ENCODE measurements at regions not wholly inside any gene's neighbourhood (a gene's known extent, or its start where the extent isn't known, plus 50 kb on each side); places are given as distances from the start of the nearest gene placed in this dataset.

GRCh38 chr5:2642684-2643345 lies 108.7 kb downstream of the IRX2 start:
- Mint-ChIP-seq H3K9me3 (no peaks in the 10 kb centered on the region), H3K4me3 (no peak overlapping the region), H3K4me1 (ENCODE audit: low read depth in 2 of 2) (no peaks in the 10 kb centered on the region), H3K27ac (no peak overlapping the region), H3K36me3 (ENCODE audit: insufficient read depth) (no peaks in the 10 kb centered on the region), H3K27me3 (no peaks in the 10 kb centered on the region)
- ATAC-seq (replicated peaks) (no peak), DNase-seq (no peak)

DNA sequence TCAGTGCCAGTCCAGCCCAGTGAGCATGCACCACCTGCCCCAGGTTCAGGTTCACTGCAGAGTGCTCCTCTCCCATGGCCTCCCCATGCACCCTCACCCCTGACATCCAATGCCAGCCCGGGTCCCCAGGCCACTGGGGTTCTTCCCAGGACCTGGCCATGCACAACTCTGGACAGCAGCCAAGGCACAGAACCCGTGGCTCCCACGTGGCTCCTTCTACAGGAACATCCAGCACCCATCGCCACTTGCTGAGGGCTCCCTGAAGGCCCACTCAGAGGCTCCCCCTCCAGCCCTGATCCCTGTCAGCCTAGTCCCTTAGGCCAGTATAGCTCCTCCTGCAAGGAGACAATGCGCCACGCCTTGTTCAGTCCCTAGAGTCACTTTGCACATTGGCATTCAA lies 110.8 kb downstream of the IRX2 start:
- Mint-ChIP-seq H3K36me3 (ENCODE audit: insufficient read depth) (no peaks in the 10 kb centered on the region), H3K4me1 (ENCODE audit: low read depth in 2 of 2) (no peaks in the 10 kb centered on the region), H3K27me3 (no peaks in the 10 kb centered on the region), H3K27ac (no peak overlapping the region), H3K9me3 (no peaks in the 10 kb centered on the region), H3K4me3 (no peak overlapping the region)
- ATAC-seq (replicated peaks) (no peak), DNase-seq (no peak)

- no peak for ATAC-seq (replicated peaks)
- H3K36me3 Mint-ChIP-seq (ENCODE audit: insufficient read depth): no peaks in the 10 kb centered on the region
Measured at GRCh38 chr5:2639425-2639824, 112.1 kb downstream of the IRX2 start.

DNA sequence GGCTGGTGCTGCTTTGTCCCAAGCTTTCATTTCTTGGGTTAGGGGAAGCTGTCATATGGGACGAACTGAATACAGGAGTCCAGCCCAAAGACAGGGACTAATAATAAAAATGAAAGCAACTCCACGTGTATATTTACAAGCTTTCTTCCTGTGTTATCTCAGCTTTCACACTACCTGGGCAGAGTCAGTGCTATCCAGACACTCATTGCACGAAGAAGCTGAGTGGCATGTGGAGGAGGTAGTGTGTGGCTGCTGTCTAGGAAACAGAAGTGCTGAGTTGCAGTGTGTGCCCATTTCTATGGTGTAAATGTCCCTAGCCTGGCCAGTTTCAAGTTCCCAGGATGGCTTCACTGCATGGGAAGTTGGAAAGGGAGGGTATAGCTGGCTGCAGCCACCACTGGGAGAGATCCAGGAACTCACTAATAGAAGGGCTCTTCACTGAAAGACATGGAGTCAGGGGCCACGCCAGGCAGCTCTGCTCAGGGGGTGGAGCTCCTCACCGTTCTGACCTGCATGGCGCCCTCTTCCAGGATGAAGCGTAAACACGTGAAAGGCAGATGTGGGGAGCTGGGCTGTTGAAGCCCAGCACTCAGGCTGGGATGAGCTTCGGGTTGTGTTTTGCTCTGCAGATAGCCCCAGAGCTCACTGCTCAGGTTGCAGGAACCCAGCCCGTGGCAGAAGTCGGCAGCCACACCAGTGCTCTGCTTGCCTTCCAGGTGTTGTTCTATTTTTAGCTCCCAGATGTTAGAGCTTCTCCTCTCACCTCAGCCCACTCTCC lies 116.9 kb downstream of the IRX2 start:
- no peak overlapping the region for H3K4me3 Mint-ChIP-seq
- ATAC-seq (replicated peaks): no peak
- H3K27ac Mint-ChIP-seq: no peak overlapping the region
- no peaks in the 10 kb centered on the region for H3K4me1 Mint-ChIP-seq (ENCODE audit: low read depth in 2 of 2)
- no peaks in the 10 kb centered on the region for H3K36me3 Mint-ChIP-seq (ENCODE audit: insufficient read depth)
- no peaks in the 10 kb centered on the region for H3K27me3 Mint-ChIP-seq
- DNase-seq: no peak
- no peaks in the 10 kb centered on the region for H3K9me3 Mint-ChIP-seq

More at GRCh38 chr5:2639425-2639824, 112.1 kb downstream of the IRX2 start:
- DNase-seq: no peak
- no peak overlapping the region for H3K4me3 Mint-ChIP-seq
- H3K27ac Mint-ChIP-seq: no peak overlapping the region
- no peaks in the 10 kb centered on the region for H3K9me3 Mint-ChIP-seq
- H3K27me3 Mint-ChIP-seq: no peaks in the 10 kb centered on the region
- no peaks in the 10 kb centered on the region for H3K4me1 Mint-ChIP-seq (ENCODE audit: low read depth in 2 of 2)

DNA sequence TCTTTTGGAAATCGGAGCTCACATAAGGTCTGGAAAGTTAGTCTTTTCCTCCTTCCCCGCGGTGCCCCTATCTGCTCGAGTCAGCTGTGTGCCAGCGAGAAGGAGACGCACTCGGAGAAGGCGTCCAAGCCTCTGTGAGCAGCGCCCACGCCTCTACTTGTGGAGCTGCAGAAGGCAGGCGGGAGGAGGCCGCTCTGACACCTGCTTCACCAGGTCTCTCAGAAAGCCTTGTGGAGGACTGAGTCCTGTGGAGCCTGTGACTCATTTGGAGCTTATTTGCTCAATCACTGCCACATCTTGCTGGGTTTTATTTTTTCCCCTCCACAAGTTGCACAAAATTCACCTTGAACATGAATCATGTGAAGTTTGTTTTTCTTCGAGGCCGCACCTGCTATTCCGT lies 117.5 kb downstream of the IRX2 start:
- Mint-ChIP-seq H3K36me3 (ENCODE audit: insufficient read depth) (no peaks in the 10 kb centered on the region), H3K27ac (no peak overlapping the region), H3K9me3 (peaks cover 0 to under 1% of the 10 kb centered on the region in 2 donors), H3K27me3 (no peaks in the 10 kb centered on the region), H3K4me3 (no peak overlapping the region), H3K4me1 (ENCODE audit: low read depth in 2 of 2) (no peaks in the 10 kb centered on the region)
- no peak for DNase-seq
- no peak for ATAC-seq (replicated peaks)

DNA sequence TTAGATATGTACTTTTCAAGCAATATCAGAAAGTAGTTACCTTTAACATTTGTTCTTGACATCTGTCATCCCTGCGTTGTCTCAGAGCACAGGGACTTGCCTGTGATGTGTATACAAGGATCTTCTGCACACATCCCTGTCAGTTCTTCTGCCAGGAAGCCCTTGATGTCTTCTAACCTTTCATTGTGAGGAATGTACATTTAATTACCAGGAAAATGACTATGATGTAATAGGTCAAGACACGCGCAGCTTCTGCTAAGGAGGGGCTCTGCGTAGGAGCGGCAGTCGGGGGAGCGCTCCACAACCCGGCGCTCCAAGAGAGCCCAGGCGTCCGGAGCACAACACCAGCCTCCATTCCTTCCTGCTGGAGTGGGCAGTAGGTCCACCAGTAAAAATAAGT lies 119.7 kb downstream of the IRX2 start:
- Mint-ChIP-seq H3K36me3 (ENCODE audit: insufficient read depth) (no peaks in the 10 kb centered on the region), H3K27me3 (no peaks in the 10 kb centered on the region), H3K4me1 (ENCODE audit: low read depth in 2 of 2) (peaks cover 0 to 2% of the 10 kb centered on the region in 2 donors), H3K27ac (no peak overlapping the region), H3K4me3 (no peak overlapping the region), H3K9me3 (peaks cover 6 to 17% of the 10 kb centered on the region in 2 donors)
- ATAC-seq (replicated peaks) (no peak), DNase-seq (no peak)

DNA sequence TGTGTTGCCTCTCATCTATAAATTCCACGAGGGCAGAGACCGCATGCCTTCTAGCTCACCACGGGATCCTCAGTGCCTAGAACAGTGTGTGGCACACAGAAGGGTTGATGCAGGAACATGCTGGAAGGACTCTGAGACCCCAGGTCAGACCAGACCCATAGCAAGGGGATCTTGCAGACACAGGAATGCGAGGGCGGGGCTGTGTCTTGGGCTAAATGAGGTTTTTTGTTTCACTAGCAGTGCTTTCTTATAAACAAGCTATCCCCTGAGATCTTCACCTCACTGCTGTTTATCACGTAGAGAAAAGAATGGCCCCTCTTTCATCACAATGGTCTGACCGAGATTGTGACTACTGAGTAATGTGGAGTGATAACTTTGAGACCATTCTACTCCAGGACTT lies 122.4 kb downstream of the IRX2 start:
- no peaks in the 10 kb centered on the region for H3K36me3 Mint-ChIP-seq (ENCODE audit: insufficient read depth)
- H3K9me3 Mint-ChIP-seq: peaks cover 6 to 19% of the 10 kb centered on the region in 2 donors
- DNase-seq: no peak
- peaks cover 0 to 2% of the 10 kb centered on the region in 2 donors for H3K4me1 Mint-ChIP-seq (ENCODE audit: low read depth in 2 of 2)
- H3K27ac Mint-ChIP-seq: no peak overlapping the region
- no peak for ATAC-seq (replicated peaks)
- H3K4me3 Mint-ChIP-seq: no peak overlapping the region
- no peaks in the 10 kb centered on the region for H3K27me3 Mint-ChIP-seq

GRCh38 chr5:2627867-2628266 lies 123.6 kb downstream of the IRX2 start:
- no peaks in the 10 kb centered on the region for H3K27me3 Mint-ChIP-seq
- H3K36me3 Mint-ChIP-seq (ENCODE audit: insufficient read depth): no peaks in the 10 kb centered on the region
- H3K27ac Mint-ChIP-seq: no peak overlapping the region
- peaks cover 6 to 19% of the 10 kb centered on the region in 2 donors for H3K9me3 Mint-ChIP-seq
- DNase-seq (no peak), ATAC-seq (replicated peaks) (no peak)
- no peak overlapping the region for H3K4me3 Mint-ChIP-seq
- peaks cover 0 to 2% of the 10 kb centered on the region in 2 donors for H3K4me1 Mint-ChIP-seq (ENCODE audit: low read depth in 2 of 2)

GRCh38 chr5:2626572-2626971 lies 124.9 kb downstream of the IRX2 start:
- peaks cover 0 to 2% of the 10 kb centered on the region in 2 donors for H3K4me1 Mint-ChIP-seq (ENCODE audit: low read depth in 2 of 2)
- no peak for DNase-seq
- no peaks in the 10 kb centered on the region for H3K36me3 Mint-ChIP-seq (ENCODE audit: insufficient read depth)
- H3K9me3 Mint-ChIP-seq: peaks cover 6 to 19% of the 10 kb centered on the region in 2 donors
- no peak for ATAC-seq (replicated peaks)
- no peaks in the 10 kb centered on the region for H3K27me3 Mint-ChIP-seq
- H3K4me3 Mint-ChIP-seq: no peak overlapping the region
- no peak overlapping the region for H3K27ac Mint-ChIP-seq

GRCh38 chr5:2622866-2623265 lies 128.6 kb downstream of the IRX2 start:
- DNase-seq: no peak
- no peak for ATAC-seq (replicated peaks)
- H3K9me3 Mint-ChIP-seq: peaks cover 4 to 12% of the 10 kb centered on the region in 2 donors
- H3K27ac Mint-ChIP-seq: no peak overlapping the region
- H3K27me3 Mint-ChIP-seq: no peaks in the 10 kb centered on the region
- no peaks in the 10 kb centered on the region for H3K4me1 Mint-ChIP-seq (ENCODE audit: low read depth in 2 of 2)
- no peak overlapping the region for H3K4me3 Mint-ChIP-seq
- H3K36me3 Mint-ChIP-seq (ENCODE audit: insufficient read depth): no peaks in the 10 kb centered on the region

DNA sequence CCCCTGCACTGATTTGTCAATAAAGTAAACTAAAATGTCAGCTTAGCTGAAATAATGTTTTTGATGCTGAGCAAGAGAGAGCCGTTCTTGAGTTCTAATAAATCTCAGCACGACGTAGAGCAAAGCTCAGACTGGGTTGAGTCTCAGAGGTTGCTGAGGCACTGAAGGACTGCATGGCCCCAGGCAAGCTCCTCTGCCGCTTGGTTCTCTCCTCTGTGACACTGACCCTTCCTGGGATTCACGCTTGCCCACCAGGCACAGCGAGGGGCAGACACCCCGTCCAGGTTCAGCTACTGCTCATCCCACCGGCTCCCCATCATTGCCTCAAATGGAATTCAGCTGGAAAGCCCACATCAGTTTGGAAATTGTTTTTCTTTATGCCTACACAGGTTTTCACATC lies 129.8 kb downstream of the IRX2 start:
- ATAC-seq (replicated peaks) (no peak), DNase-seq (no peak)
- Mint-ChIP-seq H3K4me1 (ENCODE audit: low read depth in 2 of 2) (no peaks in the 10 kb centered on the region), H3K4me3 (no peak overlapping the region), H3K27me3 (no peaks in the 10 kb centered on the region), H3K36me3 (ENCODE audit: insufficient read depth) (no peaks in the 10 kb centered on the region), H3K9me3 (peaks cover 0 to under 1% of the 10 kb centered on the region in 2 donors), H3K27ac (no peak overlapping the region)

- no peak overlapping the region for H3K4me3 Mint-ChIP-seq
- DNase-seq (no peak), ATAC-seq (replicated peaks) (no peak)
- no peaks in the 10 kb centered on the region for H3K36me3 Mint-ChIP-seq (ENCODE audit: insufficient read depth)
- H3K27me3 Mint-ChIP-seq: no peaks in the 10 kb centered on the region
- no peaks in the 10 kb centered on the region for H3K9me3 Mint-ChIP-seq
- no peaks in the 10 kb centered on the region for H3K4me1 Mint-ChIP-seq (ENCODE audit: low read depth in 2 of 2)
- no peak overlapping the region for H3K27ac Mint-ChIP-seq
Measured at GRCh38 chr5:2619216-2619615, 132.3 kb downstream of the IRX2 start.

DNA sequence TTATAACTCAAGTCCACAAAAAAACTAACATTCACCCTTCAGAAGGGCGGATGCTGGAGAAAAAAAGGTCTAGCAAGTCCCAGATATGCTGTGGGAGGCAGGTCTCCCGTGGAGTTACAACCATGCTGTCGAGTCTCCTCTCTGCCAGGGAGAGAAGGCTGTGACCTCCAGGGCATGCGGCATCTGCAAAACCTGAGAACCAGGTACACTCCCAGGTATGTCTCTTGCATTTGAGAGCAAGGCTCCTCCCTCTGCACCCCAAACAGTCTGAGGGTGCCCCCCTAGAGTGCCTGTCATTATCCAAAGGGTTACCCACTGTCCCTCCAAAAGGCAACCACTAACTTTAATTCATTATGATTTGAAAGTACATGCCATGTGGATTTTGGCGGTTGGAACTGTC lies 134.0 kb downstream of the IRX2 start:
- H3K4me3 Mint-ChIP-seq: no peak overlapping the region
- DNase-seq (no peak), ATAC-seq (replicated peaks) (no peak)
- no peaks in the 10 kb centered on the region for H3K4me1 Mint-ChIP-seq (ENCODE audit: low read depth in 2 of 2)
- no peaks in the 10 kb centered on the region for H3K36me3 Mint-ChIP-seq (ENCODE audit: insufficient read depth)
- H3K27ac Mint-ChIP-seq: no peak overlapping the region
- no peaks in the 10 kb centered on the region for H3K27me3 Mint-ChIP-seq
- peaks cover 0 to 3% of the 10 kb centered on the region in 2 donors for H3K9me3 Mint-ChIP-seq

DNA sequence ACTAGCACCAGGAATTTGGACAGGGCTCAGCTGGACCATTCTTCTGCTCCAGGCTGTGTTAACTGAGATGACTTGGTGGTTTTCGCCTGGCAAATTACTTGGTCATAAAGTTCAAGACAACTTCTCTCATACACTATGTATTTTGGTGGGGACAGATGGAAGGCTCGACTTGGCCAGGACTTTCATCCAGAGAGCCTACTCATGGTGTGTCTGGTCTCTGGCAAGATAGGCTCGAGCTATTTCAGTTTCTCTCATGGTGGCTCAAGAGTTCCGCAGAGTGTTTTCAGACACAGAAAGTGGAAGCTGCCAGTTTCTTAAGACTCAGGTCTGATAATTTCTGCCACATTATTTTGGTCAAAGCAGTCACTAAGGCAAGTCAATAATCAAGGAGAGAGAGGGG lies 135.6 kb downstream of the IRX2 start:
- Mint-ChIP-seq H3K36me3 (ENCODE audit: insufficient read depth) (no peaks in the 10 kb centered on the region), H3K4me3 (no peak overlapping the region), H3K27ac (no peak overlapping the region), H3K4me1 (ENCODE audit: low read depth in 2 of 2) (no peaks in the 10 kb centered on the region), H3K27me3 (no peaks in the 10 kb centered on the region), H3K9me3 (peaks cover 0 to 3% of the 10 kb centered on the region in 2 donors)
- no peak for ATAC-seq (replicated peaks)
- no peak for DNase-seq

All from effector memory CD8-positive, alpha-beta T cell (primary cell).